NCI-H146 treated with DMSO at 0.1 percent for 48 hours (cell line): ENCODE measurements at regions not wholly inside any gene's neighbourhood (a gene's known extent, or its start where the extent isn't known, plus 50 kb on each side); places are given as distances from the start of the nearest gene placed in this dataset.
"Not testable (repeated sequence)": the region's sequence is repeated elsewhere in the genome, so short reads cannot be mapped to it uniquely, and the experiment has no call there.

Experiments
- DNase-seq: peaks from one replicate; lab custom pipeline; 2025; ENCODE audit not compliant: unreplicated experiment; lab: John Stamatoyannopoulos, UW

- no peak for DNase-seq
These were observed 163.1 kb upstream of the IZUMO3 start for GRCh38 chr9:24708814-24709213.

DNA sequence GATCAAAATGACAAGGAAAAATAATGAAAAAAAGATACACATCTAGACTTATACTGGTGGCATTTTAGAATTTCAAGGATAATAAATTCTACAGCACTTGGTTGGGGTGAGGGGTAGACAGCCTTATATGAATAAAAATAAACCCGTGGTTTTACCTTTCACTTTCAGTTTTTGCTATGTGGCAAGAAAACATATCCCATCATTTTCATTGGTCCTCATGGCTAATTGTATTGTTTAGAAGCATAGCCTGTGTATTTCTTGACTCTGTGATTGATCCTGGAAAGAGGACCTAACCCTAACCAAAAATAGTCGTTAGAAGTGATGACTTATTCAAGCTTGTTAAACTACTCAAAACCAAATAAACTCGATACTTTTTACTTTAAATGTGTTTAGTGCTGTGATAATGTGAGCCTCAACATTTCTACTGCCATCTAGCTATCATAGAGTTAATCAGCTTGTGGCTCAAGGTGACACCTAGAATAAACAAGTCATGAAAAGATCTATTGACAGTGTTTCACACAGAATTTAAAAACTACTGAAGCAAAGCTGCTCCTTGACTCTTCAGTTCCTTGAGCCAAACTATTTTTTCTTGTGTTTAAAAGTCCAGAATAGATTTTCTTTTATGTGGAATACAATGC lies 153.3 kb upstream of the IZUMO3 start:
- DNase-seq: no peak

DNA sequence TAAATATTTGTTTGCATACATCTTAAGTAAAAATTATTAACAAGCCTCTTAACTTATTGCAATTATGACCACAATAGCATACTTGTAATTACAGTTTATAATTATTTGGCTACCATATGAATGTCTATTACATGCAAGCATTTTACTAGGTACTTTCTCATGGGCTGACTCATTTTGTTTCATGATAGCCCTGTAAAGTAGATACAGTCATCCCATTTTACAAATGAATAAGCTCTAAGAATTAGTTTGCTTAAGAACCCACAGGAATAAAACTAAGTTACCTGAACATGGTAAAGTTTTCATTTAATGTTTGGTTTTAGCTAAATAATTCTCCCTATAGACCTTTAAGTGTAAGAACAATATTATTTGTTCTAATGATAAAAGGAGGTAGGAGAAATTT lies 126.6 kb upstream of the IZUMO3 start:
- no peak for DNase-seq

GRCh38 chr9:24657387-24657786 lies 111.7 kb upstream of the IZUMO3 start:
- DNase-seq: no peak

DNA sequence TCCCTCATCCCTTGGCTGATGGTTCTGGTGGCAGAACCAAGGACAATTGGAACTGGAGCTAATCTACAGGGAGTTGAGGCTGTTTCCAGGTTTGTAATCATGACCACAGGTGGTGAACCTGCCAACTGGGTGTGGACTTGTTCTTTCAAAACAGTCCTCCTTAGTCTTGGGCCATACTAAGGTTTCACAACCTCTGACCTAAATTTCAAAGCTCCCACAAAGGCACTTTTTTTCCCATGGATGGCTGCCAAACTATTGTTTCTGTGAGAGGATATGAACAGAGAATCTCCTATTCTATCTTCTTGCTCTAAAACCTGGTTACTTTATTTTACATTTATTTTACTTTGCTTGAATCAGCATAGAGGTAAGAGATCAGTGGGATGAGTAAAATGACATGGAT lies 106.5 kb upstream of the IZUMO3 start:
- no peak for DNase-seq

DNA sequence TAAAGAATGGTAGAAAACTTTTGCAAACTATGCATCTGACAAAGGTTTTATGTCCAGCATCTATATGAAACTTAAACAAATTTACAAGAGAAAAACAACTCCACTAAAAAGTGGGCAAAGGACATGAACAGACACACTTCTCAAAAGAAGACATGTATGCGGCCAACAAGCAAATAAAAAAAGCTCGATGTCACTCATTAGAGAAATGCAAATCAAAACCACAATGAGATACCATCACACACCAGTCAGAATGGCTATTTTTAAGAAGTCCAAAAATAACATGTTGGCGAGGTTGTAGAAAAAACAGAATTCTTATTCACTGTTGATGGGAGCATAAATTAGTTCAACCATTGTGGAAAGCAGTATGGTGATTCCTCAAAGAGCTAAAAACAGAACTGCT lies 83.1 kb upstream of the IZUMO3 start:
- not testable (repeated sequence) for DNase-seq

GRCh38 chr9:24625097-24625496 lies 79.4 kb upstream of the IZUMO3 start:
- DNase-seq: no peak

DNA sequence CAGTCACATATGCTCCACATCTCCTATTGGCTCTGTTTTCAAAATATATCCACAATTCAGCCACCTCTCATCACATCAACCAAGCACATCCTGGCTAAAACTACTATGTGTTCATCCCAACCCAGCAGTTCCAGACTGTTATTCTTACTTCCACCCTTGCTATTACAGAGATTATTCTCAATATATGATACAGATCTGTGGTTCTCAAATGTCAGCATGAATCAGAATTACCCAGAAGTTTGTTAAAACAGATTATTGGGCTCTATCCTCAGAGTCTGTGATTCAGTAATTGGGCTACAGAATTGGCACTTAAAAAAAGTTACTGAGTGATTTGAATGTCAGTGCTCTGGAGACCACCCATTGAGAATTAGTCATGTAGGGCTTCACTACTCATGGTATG lies 78.8 kb upstream of the IZUMO3 start:
- no peak for DNase-seq

DNA sequence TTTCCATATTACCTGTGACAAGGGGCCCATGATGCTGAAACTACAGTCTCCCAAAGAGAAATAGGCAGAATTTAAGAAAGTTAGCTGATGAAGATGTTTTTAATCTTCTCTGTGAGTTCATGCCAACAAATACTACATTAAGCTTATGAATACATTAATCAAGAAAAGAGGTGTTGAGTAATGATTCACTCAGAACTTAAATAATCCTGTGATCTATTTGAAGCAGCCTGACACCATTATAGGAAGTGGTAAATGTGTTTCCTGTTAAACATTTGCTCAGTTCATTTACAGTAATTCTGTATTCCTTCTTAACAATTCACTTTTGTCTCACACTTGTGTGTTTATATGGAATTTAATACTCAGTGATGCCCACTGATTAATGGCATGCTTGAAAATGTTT lies 75.0 kb upstream of the IZUMO3 start:
- DNase-seq: no peak

- no peak for DNase-seq
These were observed 71.2 kb upstream of the IZUMO3 start for GRCh38 chr9:24616863-24617262.

DNA sequence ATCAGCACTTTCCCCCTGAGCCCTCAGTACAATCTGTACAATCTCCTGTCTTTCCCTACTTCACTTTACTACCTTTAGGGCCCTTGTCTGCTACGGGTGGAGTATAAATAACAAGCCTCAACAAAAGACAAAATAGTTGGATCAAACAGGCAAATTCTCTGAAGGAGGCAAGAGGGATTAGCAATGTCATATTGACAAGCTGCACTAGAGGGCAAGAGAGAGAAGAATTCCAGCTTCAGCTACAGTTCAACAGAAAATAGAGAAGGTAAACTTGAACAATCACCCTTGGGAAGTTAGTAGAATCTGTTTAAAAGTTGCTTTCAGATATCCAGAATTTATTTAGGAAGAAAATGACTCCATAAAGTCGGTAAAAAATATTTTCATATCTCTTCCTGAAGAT lies 68.4 kb upstream of the IZUMO3 start:
- no peak for DNase-seq

GRCh38 chr9:24608599-24608998 lies 62.9 kb upstream of the IZUMO3 start:
- DNase-seq: no peak

GRCh38 chr9:24602693-24603352 lies 57.1 kb upstream of the IZUMO3 start:
- no peak for DNase-seq
